IMR-90 (cell line): ENCODE measurements at regions not wholly inside any gene's neighbourhood (a gene's known extent, or its start where the extent isn't known, plus 50 kb on each side); places are given as distances from the start of the nearest gene placed in this dataset.

ENCODE experiments used
- ATAC-seq: fragments of 200-7000 bp; cut with Tn5 transposase; 2 replicates; pipeline ENCODE4 v1.9.1; 2020; ENCODE audit warnings: low read depth, mild to moderate bottlenecking, moderate library complexity
- BruUV-seq: library from RNA; stranded (reverse); fragments of 400-500 nt; replicated peaks from 2 replicates; lab custom pipeline; 2021; lab: Mats Ljungman, UMichigan
- CTCF ChIA-PET: fragments of 300-600 bp; formaldehyde crosslinking; extraction: SDS; loops from one replicate; lab custom pipeline; 2021; ENCODE audit warnings: antibody characterized with exemption; lab: Yijun Ruan, JAX
- POLR2A ChIA-PET: fragments of 300-600 bp; sonication (Branson Sonifier 250); formaldehyde crosslinking; loops from one replicate; lab custom pipeline; 2022; ENCODE audit warnings: antibody characterized with exemption; ENCODE audit not compliant: unreplicated experiment; lab: Charles Lee
- DNase-seq: peaks from one replicate; pipeline ENCODE4 v3.0.0; 2013
- H2AFZ ChIP-seq: replicated peaks from 2 replicates; pipeline ENCODE3; 2013; ENCODE audit warnings: low read length, mild to moderate bottlenecking; ENCODE audit not compliant: poor library complexity
- H2AK5ac ChIP-seq: 2 replicates; pipeline ENCODE4 v1.6.1; 2013; ENCODE audit warnings: low read depth, low read length, inconsistent platforms
- H2AK9ac ChIP-seq: replicated peaks from 2 replicates; pipeline ENCODE3; 2013; ENCODE audit warnings: mild to moderate bottlenecking, low read depth, low read length, moderate library complexity; ENCODE audit not compliant: poor library complexity
- H2BK120ac ChIP-seq: 2 replicates; pipeline ENCODE4 v1.6.1; 2013; ENCODE audit warnings: low read depth, low read length, inconsistent platforms
- H2BK15ac ChIP-seq: 3 replicates; pipeline ENCODE4 v1.6.1; 2013; ENCODE audit warnings: low read depth, low read length, inconsistent platforms
- H2BK20ac ChIP-seq: 2 replicates; pipeline ENCODE4 v1.6.1; 2013; ENCODE audit warnings: low read depth, mild to moderate bottlenecking, inconsistent platforms, low read length, moderate library complexity
- H2BK5ac ChIP-seq: 2 replicates; pipeline ENCODE4 v1.6.1; 2013; ENCODE audit warnings: mild to moderate bottlenecking, low read depth, low read length, inconsistent platforms; ENCODE audit not compliant: poor library complexity, severe bottlenecking
- H3K14ac ChIP-seq: replicated peaks from 2 replicates; pipeline ENCODE4 v1.6.1; 2013; ENCODE audit warnings: low read depth, low read length, inconsistent platforms
- H3K18ac ChIP-seq: 2 replicates; pipeline ENCODE4 v1.6.1; 2013; ENCODE audit warnings: low read depth, low read length, control low read depth
- H3K23ac ChIP-seq: 2 replicates; pipeline ENCODE4 v1.6.1; 2013; ENCODE audit warnings: low read depth, low read length, inconsistent platforms
- H3K27ac ChIP-seq: 2 replicates; pipeline ENCODE4 v1.5.1; 2013; ENCODE audit warnings: mild to moderate bottlenecking, control low read depth, low read length; ENCODE audit not compliant: insufficient read depth
- H3K27me3 ChIP-seq: 2 replicates; pipeline ENCODE4 v1.6.1; 2013; ENCODE audit warnings: low read length; ENCODE audit not compliant: control insufficient read depth, insufficient read depth
- H3K36me3 ChIP-seq: 2 replicates; pipeline ENCODE4 v1.6.1; 2013; ENCODE audit warnings: low read length, mixed read lengths; ENCODE audit not compliant: control insufficient read depth, insufficient read depth
- H3K4ac ChIP-seq: 2 replicates; pipeline ENCODE4 v1.6.1; 2013; ENCODE audit warnings: low read depth, low read length, inconsistent platforms
- H3K4me1 ChIP-seq: 2 replicates; pipeline ENCODE4 v1.6.1; 2013; ENCODE audit warnings: low read length, mixed read lengths; ENCODE audit not compliant: control insufficient read depth, insufficient read depth
- H3K4me2 ChIP-seq: 2 replicates; pipeline ENCODE4 v1.6.1; 2013; ENCODE audit warnings: low read depth, mild to moderate bottlenecking, control low read depth, low read length, moderate library complexity
- H3K4me3 ChIP-seq: 2 replicates; pipeline ENCODE4 v1.5.1; 2013; ENCODE audit warnings: low read depth, mild to moderate bottlenecking, control low read depth, low read length, moderate library complexity; ENCODE audit not compliant: insufficient read depth
- H3K56ac ChIP-seq: 2 replicates; pipeline ENCODE4 v1.6.1; 2013; ENCODE audit warnings: low read length, inconsistent platforms; ENCODE audit not compliant: insufficient read depth; ENCODE audit errors: extremely low read depth
- H3K79me1 ChIP-seq, 2 experiments: 2 replicates each; pipeline ENCODE4 v1.6.1; 2013; ENCODE audit warnings: low read length in 2 of 2, inconsistent platforms in 1 of 2, low read depth in 1 of 2
- H3K9ac ChIP-seq: 2 replicates; pipeline ENCODE4 v1.6.1; 2013; ENCODE audit warnings: low read depth, low read length, control low read depth
- H3K9me1 ChIP-seq: 2 replicates; pipeline ENCODE4 v1.6.1; 2013; ENCODE audit warnings: low read length, inconsistent platforms; ENCODE audit not compliant: insufficient read depth
- H3K9me3 ChIP-seq: 2 replicates; pipeline ENCODE4 v1.6.1; 2013; ENCODE audit warnings: low read length; ENCODE audit not compliant: control insufficient read depth, insufficient read depth
- H4K20me1 ChIP-seq: 2 replicates; pipeline ENCODE4 v1.6.1; 2013; ENCODE audit warnings: low read length, inconsistent platforms; ENCODE audit not compliant: insufficient read depth
- H4K5ac ChIP-seq: 2 replicates; pipeline ENCODE4 v1.6.1; 2013; ENCODE audit warnings: mild to moderate bottlenecking, low read depth, low read length, control low read depth
- H4K8ac ChIP-seq, 2 experiments: 2 replicates each; pipeline ENCODE4 v1.6.1; 2013; ENCODE audit warnings: low read depth in 2 of 2, low read length in 2 of 2, control low read depth in 1 of 2, inconsistent platforms in 1 of 2
- H4K91ac ChIP-seq: 2 replicates; pipeline ENCODE4 v1.6.1; 2013; ENCODE audit warnings: low read depth, low read length, inconsistent platforms; ENCODE audit not compliant: insufficient read depth
- BHLHE40 ChIP-seq: fragments of 150-350 bp; IDR thresholded peaks from 2 replicates; pipeline ENCODE4 v1.6.1; 2016; ENCODE audit warnings: mild to moderate bottlenecking, low read depth, low read length
- CHD1 ChIP-seq: IDR thresholded peaks from 2 replicates; pipeline ENCODE4 v1.6.1; 2012; ENCODE audit warnings: low read depth, low read length, improper control_type of control experiment
- FOS ChIP-seq: fragments of 150-350 bp; IDR thresholded peaks from 2 replicates; pipeline ENCODE4 v1.6.1; 2016; ENCODE audit warnings: low read depth, low read length
- MAFK ChIP-seq: IDR thresholded peaks from 2 replicates; pipeline ENCODE4 v1.6.1; 2012; ENCODE audit warnings: low read depth, low read length, improper control_type of control experiment
- NFE2L2 ChIP-seq: fragments of 150-350 bp; IDR thresholded peaks from 2 replicates; pipeline ENCODE4 v1.6.1; 2016; ENCODE audit warnings: low read depth, mild to moderate bottlenecking, low read length
- POLR2A ChIP-seq: IDR thresholded peaks from 2 replicates; pipeline ENCODE4 v1.6.1; 2012; ENCODE audit warnings: mild to moderate bottlenecking, low read depth, low read length
- RAD21 ChIP-seq: IDR thresholded peaks from 2 replicates; pipeline ENCODE4 v1.6.1; 2012; ENCODE audit warnings: low read length, improper control_type of control experiment
- RFX5 ChIP-seq: IDR thresholded peaks from 2 replicates; pipeline ENCODE4 v1.8.0; 2012; ENCODE audit warnings: low read depth, mild to moderate bottlenecking, low read length, moderate library complexity
- SMC3 ChIP-seq: fragments of 150-350 bp; IDR thresholded peaks from 2 replicates; pipeline ENCODE4 v1.6.1; 2016; ENCODE audit warnings: low read depth, mild to moderate bottlenecking, antibody characterized with exemption, low read length, moderate library complexity
- WGBS, 2 experiments: methylation state at CpG; one replicate each; pipeline versions ENCODE4 v1.1.5 to v1.1.7; 2013; ENCODE audit warnings: missing lambda C conversion rate in 2 of 2; ENCODE audit not compliant: insufficient read length in 1 of 2; ENCODE audit errors: extremely low coverage in 2 of 2; 5-methylcytosine and 5-hydroxymethylcytosine counted together
- dilution Hi-C: fragments of 300-500 bp; cut with HindIII; formaldehyde crosslinking; loops from one replicate; pipeline ENCODE4 v1.14.3; 2018; ENCODE audit warnings: low sequenced_read_pairs; ENCODE audit not compliant: unreplicated experiment
- in situ Hi-C: fragments of 300-500 bp; cut with MboI; formaldehyde crosslinking; loops from 3 replicates; pipeline ENCODE4 v1.14.3; 2019; ENCODE audit warnings: low sequenced_read_pairs, inconsistent platforms, mixed read lengths
- intact Hi-C: fragments of 100-400 bp; cut with micrococcal nuclease; formaldehyde crosslinking; loops from 2 replicates; pipeline ENCODE4 v1.10.0; 2022
- TF ChIP-seq, protein P1 (sequence below): conservative IDR thresholded peaks from 2 replicates; pipeline ENCODE4 v1.5.1; 2012; ENCODE audit warnings: mild to moderate bottlenecking, low read depth, low read length, improper control_type of control experiment

DNA sequence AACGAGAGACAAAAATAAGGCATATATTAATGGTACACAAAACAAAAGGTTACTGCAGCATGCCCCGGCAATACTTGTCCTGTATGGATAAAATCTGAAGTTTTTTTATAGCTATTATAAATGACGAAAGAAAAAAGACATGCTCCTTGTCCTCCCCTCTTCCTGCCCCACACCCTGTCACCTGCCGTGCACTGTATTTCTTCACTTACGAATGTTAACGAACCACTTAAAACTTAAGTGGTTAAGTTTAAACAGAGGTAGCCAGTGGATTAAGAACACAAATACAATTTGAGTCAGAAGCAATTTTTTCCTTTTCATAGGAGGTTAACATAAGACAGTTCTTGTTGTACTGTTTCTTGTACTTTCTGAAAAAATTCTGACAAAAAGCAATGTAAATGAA lies 799.1 kb upstream of the NECTIN3 start:
- Histone ChIP-seq H3K9me1 (no peaks in the 10 kb centered on the region), H2BK120ac (no peak overlapping the region), H2BK15ac (no peak overlapping the region), H4K91ac (no peak overlapping the region), H3K4me3 (no peak overlapping the region), H2AFZ (no peak overlapping the region), H3K4me1 (no peaks in the 10 kb centered on the region), H3K9ac (no peak overlapping the region), H3K4me2 (no peak overlapping the region), H2BK5ac (no peak overlapping the region), H3K23ac (no peak overlapping the region), H4K8ac (no peak overlapping the region), H2BK20ac (no peak overlapping the region), H3K27ac (no peak overlapping the region), H2AK9ac (no peak overlapping the region), H3K14ac (no peak overlapping the region), H3K4ac (no peak overlapping the region), H3K27me3 (no peaks in the 10 kb centered on the region), H3K79me1 (no peaks in the 10 kb centered on the region), H4K5ac (no peak overlapping the region), H3K9me3 (no peaks in the 10 kb centered on the region), H4K20me1 (no peaks in the 10 kb centered on the region), H3K18ac (no peak overlapping the region), H2AK5ac (no peak overlapping the region), H3K56ac (no peak overlapping the region), H3K36me3 (no peaks in the 10 kb centered on the region)
- in situ Hi-C loops, result no loop called here
- POLR2A ChIA-PET, result no interaction called here
- ATAC-seq (no peak), DNase-seq (no peak)
- dilution Hi-C loops, result no loop called here
- BruUV-seq, result no TSS peak
- CTCF ChIA-PET, result no interaction called here
- no peak for TF ChIP-seq BHLHE40
- TF ChIP-seq, protein P1, sequence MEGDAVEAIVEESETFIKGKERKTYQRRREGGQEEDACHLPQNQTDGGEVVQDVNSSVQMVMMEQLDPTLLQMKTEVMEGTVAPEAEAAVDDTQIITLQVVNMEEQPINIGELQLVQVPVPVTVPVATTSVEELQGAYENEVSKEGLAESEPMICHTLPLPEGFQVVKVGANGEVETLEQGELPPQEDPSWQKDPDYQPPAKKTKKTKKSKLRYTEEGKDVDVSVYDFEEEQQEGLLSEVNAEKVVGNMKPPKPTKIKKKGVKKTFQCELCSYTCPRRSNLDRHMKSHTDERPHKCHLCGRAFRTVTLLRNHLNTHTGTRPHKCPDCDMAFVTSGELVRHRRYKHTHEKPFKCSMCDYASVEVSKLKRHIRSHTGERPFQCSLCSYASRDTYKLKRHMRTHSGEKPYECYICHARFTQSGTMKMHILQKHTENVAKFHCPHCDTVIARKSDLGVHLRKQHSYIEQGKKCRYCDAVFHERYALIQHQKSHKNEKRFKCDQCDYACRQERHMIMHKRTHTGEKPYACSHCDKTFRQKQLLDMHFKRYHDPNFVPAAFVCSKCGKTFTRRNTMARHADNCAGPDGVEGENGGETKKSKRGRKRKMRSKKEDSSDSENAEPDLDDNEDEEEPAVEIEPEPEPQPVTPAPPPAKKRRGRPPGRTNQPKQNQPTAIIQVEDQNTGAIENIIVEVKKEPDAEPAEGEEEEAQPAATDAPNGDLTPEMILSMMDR, result no peak
- no peak for TF ChIP-seq SMC3
- no peak for TF ChIP-seq NFE2L2
- no peak for TF ChIP-seq RAD21
- no peak for TF ChIP-seq CHD1
- no peak for TF ChIP-seq POLR2A
- TF ChIP-seq FOS, result no peak
- TF ChIP-seq RFX5, result no peak
- no peak for TF ChIP-seq MAFK
- no CpG with 5 or more reads among the region's 6 CpGs for WGBS, 2 experiments
- intact Hi-C loops, result no loop called here
